NCI-H2029 (cell line): ENCODE measurements at regions not wholly inside any gene's neighbourhood (a gene's known extent, or its start where the extent isn't known, plus 50 kb on each side); places are given as distances from the start of the nearest gene placed in this dataset.
A peak's percentile ranks its signal among the peaks of the same experiment; 100 is the strongest.

Experiments used
- DNase-seq: peaks from one replicate; lab custom pipeline; 2025; lab: John Stamatoyannopoulos, UW

- no peak for DNase-seq
Observed at GRCh38 chr5:96588539-96588938, 73.6 kb upstream of the CAST start.

GRCh38 chr5:96590796-96591195, 71.4 kb upstream of the CAST start:
- DNase-seq = no peak

DNA sequence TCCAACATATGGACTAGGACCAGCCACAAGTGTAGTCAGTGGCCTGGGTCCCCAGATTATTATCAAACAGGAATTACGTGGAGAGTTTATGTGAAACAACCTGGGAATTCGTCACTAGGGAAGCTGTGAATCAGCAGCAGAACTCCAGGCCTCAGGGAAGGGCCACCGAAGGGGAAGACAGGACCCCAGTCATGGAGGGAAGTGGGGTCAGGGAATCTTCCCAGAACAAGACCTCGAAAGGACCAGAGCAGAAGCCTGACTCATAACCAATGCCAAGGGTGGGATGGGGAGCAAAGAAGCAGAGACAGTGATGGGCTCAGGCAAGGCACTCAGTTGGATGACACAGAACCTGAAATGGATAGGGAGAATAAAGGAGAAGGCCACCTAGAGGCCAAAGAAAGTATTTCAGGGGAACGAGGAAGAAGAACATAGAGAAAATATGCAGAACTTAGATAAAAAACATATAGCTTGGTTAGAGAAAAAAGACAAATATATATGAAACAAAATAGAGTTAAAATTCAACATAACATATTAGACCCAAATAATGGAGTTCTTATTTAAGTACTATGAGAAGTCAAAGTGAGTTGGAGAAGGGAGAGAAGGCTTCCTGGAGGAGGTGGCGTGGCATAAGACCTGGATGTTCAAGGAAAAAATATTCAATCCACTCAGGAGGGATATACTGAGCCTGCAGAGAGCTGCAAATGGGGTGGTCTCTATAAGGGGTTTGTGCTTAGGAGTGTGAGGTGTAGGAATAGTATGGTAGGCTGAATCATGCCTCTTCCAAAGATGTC, 66.7 kb upstream of the CAST start:
- DNase-seq = no peak

GRCh38 chr5:96597438-96598020, 64.6 kb upstream of the CAST start:
- peak; percentile 14 for DNase-seq

- DNase-seq = no peak
Observed at GRCh38 chr5:96601200-96601599, 61.0 kb upstream of the CAST start.

DNA sequence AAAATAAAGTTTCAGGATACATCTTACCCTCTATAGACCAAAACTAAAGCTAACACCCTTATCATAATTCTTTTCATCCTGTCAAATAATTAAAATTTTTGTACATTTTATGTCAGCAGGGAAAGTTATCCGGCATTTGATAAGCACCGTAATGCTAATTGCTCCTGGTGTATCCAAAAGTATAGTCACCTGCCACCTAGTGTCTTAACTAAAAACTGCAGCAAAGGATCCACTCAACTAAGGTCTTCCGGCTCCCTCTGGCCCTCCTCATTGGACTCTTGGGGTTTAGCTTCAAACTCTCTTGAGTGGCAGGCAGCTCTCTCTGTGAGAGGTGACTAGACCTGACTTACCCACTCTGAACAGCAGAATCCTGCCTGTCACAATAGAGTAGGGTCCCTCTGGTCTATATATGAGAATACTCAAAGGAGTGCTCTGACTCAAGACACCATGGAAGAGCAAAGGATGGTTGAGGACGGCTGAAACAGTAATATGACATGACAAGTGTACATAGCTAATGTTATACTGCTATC, 60.4 kb upstream of the CAST start:
- peak; percentile 64 for DNase-seq

DNA sequence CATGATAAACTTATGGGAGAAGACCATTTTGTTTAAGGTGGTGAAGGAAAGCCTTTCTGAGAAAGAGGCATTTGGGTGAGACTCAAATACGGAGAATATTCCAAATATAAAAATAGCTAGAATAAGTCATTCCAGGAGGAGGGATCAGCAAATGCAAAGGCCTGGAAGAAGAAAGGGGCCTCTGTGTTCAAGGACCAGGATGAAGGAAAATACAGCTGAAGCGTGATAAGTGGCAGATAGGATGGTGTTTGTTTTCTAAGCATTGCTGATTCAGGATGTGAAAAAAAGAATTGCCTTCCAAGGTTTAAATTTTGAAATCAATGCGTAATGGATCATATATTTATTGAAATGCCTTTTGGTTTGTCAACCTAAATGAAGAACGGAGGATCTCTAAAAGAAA, 59.4 kb upstream of the CAST start:
- no peak for DNase-seq

DNA sequence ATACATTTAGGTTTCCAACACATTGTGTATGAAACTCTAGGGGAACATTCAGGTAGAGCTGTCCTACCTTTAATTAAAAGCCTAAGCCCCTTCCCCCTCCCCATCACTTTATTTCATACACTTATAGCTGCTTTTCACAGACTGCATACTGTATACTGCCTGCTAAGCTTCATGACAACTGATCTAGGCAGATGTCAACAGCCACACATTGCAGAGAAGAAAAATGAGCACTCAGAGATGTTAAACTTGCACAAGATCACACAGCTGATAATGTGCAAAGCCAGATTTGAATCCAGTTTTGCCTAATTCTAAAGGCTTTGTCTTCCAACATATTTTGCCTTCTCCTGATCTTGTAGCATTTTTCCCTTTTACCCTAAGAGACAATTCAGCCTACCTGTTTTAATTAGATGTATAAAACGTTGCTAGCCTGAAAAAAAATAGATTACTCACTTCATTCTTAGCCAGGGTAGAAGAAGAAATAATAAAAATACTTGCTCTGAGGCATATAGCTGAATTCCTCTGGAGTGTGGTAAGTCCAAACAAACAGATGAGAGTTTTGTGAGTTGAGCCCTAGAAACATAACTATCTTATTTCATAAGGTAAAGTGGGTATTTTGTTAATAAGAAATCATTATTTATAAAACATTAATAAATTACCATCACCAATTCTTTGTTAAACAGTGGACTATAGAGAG, 56.9 kb upstream of the CAST start:
- DNase-seq = no peak

- DNase-seq = no peak
Observed at GRCh38 chr5:96609369-96609768, 52.8 kb upstream of the CAST start.

DNA sequence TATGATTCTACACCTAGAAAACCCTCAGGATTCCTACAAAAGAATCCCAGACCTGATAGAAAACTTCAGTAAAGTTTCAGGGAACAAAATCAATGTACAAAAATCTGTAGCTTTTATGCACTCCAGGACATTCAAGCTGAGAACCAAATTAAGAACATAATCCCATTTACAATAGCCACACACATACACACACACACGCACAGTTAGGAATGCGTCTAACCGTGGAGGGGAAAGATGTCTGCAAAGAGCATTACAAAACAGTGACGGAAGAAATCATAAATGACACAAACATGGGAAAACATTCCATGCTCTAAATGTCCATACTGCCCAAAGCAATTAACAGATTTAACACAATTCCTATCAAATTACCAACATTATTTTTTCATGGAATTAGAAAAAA, 51.4 kb upstream of the CAST start:
- DNase-seq = no peak

DNA sequence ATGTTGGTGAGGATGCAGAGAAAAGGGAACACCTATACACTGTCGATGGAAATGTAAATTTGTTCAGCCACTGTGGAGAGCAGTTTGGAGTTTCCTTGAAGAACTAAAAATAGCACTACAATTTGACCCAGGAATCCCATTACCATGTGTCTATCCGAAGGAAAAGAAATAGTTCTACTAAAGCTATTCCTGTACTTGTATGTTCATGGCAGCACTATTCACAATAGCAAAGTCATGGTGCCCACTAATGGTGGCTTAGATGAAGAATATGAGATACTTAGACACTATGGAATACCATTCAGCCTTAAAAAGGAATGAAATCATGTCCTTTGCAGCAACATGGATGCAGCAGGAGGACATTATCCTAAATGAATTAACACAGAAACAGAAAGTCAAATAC, 50.2 kb upstream of the CAST start:
- DNase-seq = no peak
